SH-SY5Y (cell line): ENCODE measurements at regions not wholly inside any gene's neighbourhood (a gene's known extent, or its start where the extent isn't known, plus 50 kb on each side); places are given as distances from the start of the nearest gene placed in this dataset.

Experiments used
- GATA2 ChIP-seq: IDR thresholded peaks from 2 replicates; pipeline ENCODE4 v1.6.1; 2011; ENCODE audit warnings: mild to moderate bottlenecking, low read depth, low read length
- GATA3 ChIP-seq: IDR thresholded peaks from 2 replicates; pipeline ENCODE4 v1.6.1; 2011; ENCODE audit warnings: low read depth, mild to moderate bottlenecking, low read length, moderate library complexity

DNA sequence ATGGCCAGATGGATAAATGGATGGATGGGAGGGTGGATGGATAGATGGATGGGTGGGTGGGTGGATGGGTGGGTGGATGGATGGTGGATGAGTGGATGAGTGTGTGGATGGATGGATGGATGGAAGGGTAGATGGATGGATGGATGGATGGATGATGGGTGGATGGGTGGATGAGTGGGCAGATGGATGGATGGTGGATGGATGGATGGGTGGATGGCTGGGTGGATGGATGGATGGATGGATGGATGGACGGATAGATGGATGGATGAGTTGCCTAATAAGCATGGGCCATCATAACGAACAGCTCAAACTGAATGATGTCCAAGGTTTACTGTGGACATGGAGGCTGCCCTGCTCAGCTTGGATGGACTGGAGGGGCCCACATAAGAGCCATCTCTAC lies 89.8 kb upstream of the SMIM23 start:
- no peak for TF ChIP-seq GATA2
- TF ChIP-seq GATA3, result no peak
